Endothelial cell of umbilical vein (primary cell): ENCODE measurements at regions not wholly inside any gene's neighbourhood (a gene's known extent, or its start where the extent isn't known, plus 50 kb on each side); places are given as distances from the start of the nearest gene placed in this dataset.

Experiments used
- EZH2 ChIP-seq: IDR thresholded peaks from 2 replicates; pipeline ENCODE4 v1.6.1; 2012; ENCODE audit warnings: borderline replicate concordance, low read depth, mild to moderate bottlenecking, moderate library complexity, low read length, inconsistent platforms; ENCODE audit not compliant: severe bottlenecking
- GATA2 ChIP-seq: IDR thresholded peaks from 2 replicates; pipeline ENCODE4 v1.7.0; 2011; ENCODE audit warnings: low read depth, mild to moderate bottlenecking, moderate library complexity, mixed read lengths, low read length; ENCODE audit not compliant: insufficient read length, insufficient read depth
- JUN ChIP-seq: IDR thresholded peaks from 2 replicates; pipeline ENCODE4 v1.6.1; 2011; ENCODE audit warnings: borderline replicate concordance, low read depth; ENCODE audit not compliant: insufficient read length, insufficient read depth
- MYC ChIP-seq: IDR thresholded peaks from one replicate; pipeline ENCODE4 v1.6.1; 2011; ENCODE audit warnings: mild to moderate bottlenecking, low read depth, low read length
- POLR2A ChIP-seq: IDR thresholded peaks from 2 replicates; pipeline ENCODE4 v1.6.1; 2012; ENCODE audit warnings: low read depth, mild to moderate bottlenecking, control low read depth, low read length
- POLR2AphosphoS5 ChIP-seq: IDR thresholded peaks from 2 replicates; pipeline ENCODE4 v1.6.1; 2012; ENCODE audit warnings: low read depth, mild to moderate bottlenecking, control low read depth, low read length, moderate library complexity; ENCODE audit not compliant: insufficient read depth
- TF ChIP-seq, protein P1 (sequence below), 2 donors: IDR thresholded peaks; 1 replicate in 1 of 2; 2 replicates in 1 of 2; pipeline ENCODE4 v1.5.1; 2011; ENCODE audit warnings: low read length in 2 of 2, mild to moderate bottlenecking in 2 of 2, moderate library complexity in 2 of 2, control low read depth in 1 of 2, inconsistent platforms in 1 of 2, low read depth in 1 of 2; ENCODE audit not compliant: insufficient read depth in 1 of 2; ENCODE audit errors: extremely low read depth in 1 of 2
- TF ChIP-seq, protein P2 (sequence below): IDR thresholded peaks from 2 replicates; pipeline ENCODE4 v1.6.1; 2011; ENCODE audit not compliant: insufficient read depth, insufficient read length

GRCh38 chr2:34045101-34045655 is 446.1 kb upstream of the FAM98A start:
- TF ChIP-seq EZH2 (no peak), POLR2AphosphoS5 (no peak), POLR2A (no peak), GATA2 (no peak), MYC (no peak), JUN (no peak)
- TF ChIP-seq, protein P1, sequence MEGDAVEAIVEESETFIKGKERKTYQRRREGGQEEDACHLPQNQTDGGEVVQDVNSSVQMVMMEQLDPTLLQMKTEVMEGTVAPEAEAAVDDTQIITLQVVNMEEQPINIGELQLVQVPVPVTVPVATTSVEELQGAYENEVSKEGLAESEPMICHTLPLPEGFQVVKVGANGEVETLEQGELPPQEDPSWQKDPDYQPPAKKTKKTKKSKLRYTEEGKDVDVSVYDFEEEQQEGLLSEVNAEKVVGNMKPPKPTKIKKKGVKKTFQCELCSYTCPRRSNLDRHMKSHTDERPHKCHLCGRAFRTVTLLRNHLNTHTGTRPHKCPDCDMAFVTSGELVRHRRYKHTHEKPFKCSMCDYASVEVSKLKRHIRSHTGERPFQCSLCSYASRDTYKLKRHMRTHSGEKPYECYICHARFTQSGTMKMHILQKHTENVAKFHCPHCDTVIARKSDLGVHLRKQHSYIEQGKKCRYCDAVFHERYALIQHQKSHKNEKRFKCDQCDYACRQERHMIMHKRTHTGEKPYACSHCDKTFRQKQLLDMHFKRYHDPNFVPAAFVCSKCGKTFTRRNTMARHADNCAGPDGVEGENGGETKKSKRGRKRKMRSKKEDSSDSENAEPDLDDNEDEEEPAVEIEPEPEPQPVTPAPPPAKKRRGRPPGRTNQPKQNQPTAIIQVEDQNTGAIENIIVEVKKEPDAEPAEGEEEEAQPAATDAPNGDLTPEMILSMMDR (IDR thresholded peaks at IDR 0.05; ENCODE audit: extremely low read depth in 1 of 2, insufficient read depth in 1 of 2, low read depth in 1 of 2, low read length in 2 of 2), result no peak
- TF ChIP-seq, protein P2, sequence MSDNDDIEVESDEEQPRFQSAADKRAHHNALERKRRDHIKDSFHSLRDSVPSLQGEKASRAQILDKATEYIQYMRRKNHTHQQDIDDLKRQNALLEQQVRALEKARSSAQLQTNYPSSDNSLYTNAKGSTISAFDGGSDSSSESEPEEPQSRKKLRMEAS, result no peak
